ENCODE measurements at regions not wholly inside any gene's neighbourhood (a gene's known extent, or its start where the extent isn't known, plus 50 kb on each side); places are given as distances from the start of the nearest gene placed in this dataset.

- no peak for DNase-seq (ENCODE audit: low read depth)
- TF ChIP-seq CTCF (IDR thresholded peaks at IDR 0.05; ENCODE audit: low read depth, low read length) (no peak), POLR2A (IDR thresholded peaks at IDR 0.05; ENCODE audit: extremely low read depth, insufficient read length) (no peak), MAX (IDR thresholded peaks at IDR 0.05; ENCODE audit: low read depth, low read length) (no peak), MYC (IDR thresholded peaks at IDR 0.05; ENCODE audit: low read depth, low read length) (no peak)
- H3K4me3 ChIP-seq (ENCODE audit: low read depth, low read length), result no peak overlapping the region
Observed at GRCh38 chr2:122210065-122210464, 454.6 kb downstream of the TSN start.

GRCh38 chr2:122210898-122211856 is 455.7 kb downstream of the TSN start:
- no peak for DNase-seq (ENCODE audit: low read depth)
- TF ChIP-seq MAX (IDR thresholded peaks at IDR 0.05; ENCODE audit: low read depth, low read length) (no peak), POLR2A (IDR thresholded peaks at IDR 0.05; ENCODE audit: extremely low read depth, insufficient read length) (no peak), CTCF (IDR thresholded peaks at IDR 0.05; ENCODE audit: low read depth, low read length) (no peak)
- no peak overlapping the region for H3K4me3 ChIP-seq (ENCODE audit: low read depth, low read length)

GRCh38 chr2:122213312-122213711 is 457.9 kb downstream of the TSN start:
- no peak for TF ChIP-seq MAX (IDR thresholded peaks at IDR 0.05; ENCODE audit: low read depth, low read length)
- TF ChIP-seq CTCF (IDR thresholded peaks at IDR 0.05; ENCODE audit: low read depth, low read length), result no peak
- TF ChIP-seq MYC (IDR thresholded peaks at IDR 0.05; ENCODE audit: low read depth, low read length), result no peak
- TF ChIP-seq POLR2A (IDR thresholded peaks at IDR 0.05; ENCODE audit: extremely low read depth, insufficient read length), result no peak
- no peak for DNase-seq (ENCODE audit: low read depth)
- H3K4me3 ChIP-seq (ENCODE audit: low read depth, low read length), result no peak overlapping the region

GRCh38 chr2:122216071-122216470 is 460.6 kb downstream of the TSN start:
- no peak for DNase-seq (ENCODE audit: low read depth)
- no peak overlapping the region for H3K4me3 ChIP-seq (ENCODE audit: low read depth, low read length)
- no peak for TF ChIP-seq MYC (IDR thresholded peaks at IDR 0.05; ENCODE audit: low read depth, low read length)
- TF ChIP-seq MAX (IDR thresholded peaks at IDR 0.05; ENCODE audit: low read depth, low read length), result no peak
- no peak for TF ChIP-seq CTCF (IDR thresholded peaks at IDR 0.05; ENCODE audit: low read depth, low read length)
- no peak for TF ChIP-seq POLR2A (IDR thresholded peaks at IDR 0.05; ENCODE audit: extremely low read depth, insufficient read length)

GRCh38 chr2:122216901-122217300 is 461.4 kb downstream of the TSN start:
- no peak overlapping the region for H3K4me3 ChIP-seq (ENCODE audit: low read depth, low read length)
- TF ChIP-seq POLR2A (IDR thresholded peaks at IDR 0.05; ENCODE audit: extremely low read depth, insufficient read length) (no peak), MYC (IDR thresholded peaks at IDR 0.05; ENCODE audit: low read depth, low read length) (no peak), MAX (IDR thresholded peaks at IDR 0.05; ENCODE audit: low read depth, low read length) (no peak), CTCF (IDR thresholded peaks at IDR 0.05; ENCODE audit: low read depth, low read length) (no peak)
- DNase-seq (ENCODE audit: low read depth), result no peak
